Ascending aorta (tissue), 2 donors: ENCODE measurements at regions not wholly inside any gene's neighbourhood (a gene's known extent, or its start where the extent isn't known, plus 50 kb on each side); places are given as distances from the start of the nearest gene placed in this dataset.

Experiments used
- DNase-seq, 2 donors: peaks; one replicate each; pipeline ENCODE4 v3.0.0-alpha.2; 2019; ENCODE audit warnings: low spot score in 2 of 2
- H3K27ac ChIP-seq, 2 donors: fragments of 200-600 bp; sonication (generic); one replicate each; pipeline ENCODE4 v1.5.1; 2016 to 2017; ENCODE audit warnings: mild to moderate bottlenecking in 1 of 2
- H3K27me3 ChIP-seq: fragments of 200-600 bp; sonication (generic); one replicate; pipeline ENCODE4 v1.5.1; 2017
- H3K36me3 ChIP-seq, 2 donors: fragments of 200-600 bp; sonication (generic); one replicate each; pipeline ENCODE4 v1.5.1; 2016
- H3K4me1 ChIP-seq, 2 donors: fragments of 200-600 bp; sonication (generic); one replicate each; pipeline ENCODE4 v1.5.1; 2016 to 2017; ENCODE audit warnings: mild to moderate bottlenecking in 1 of 2
- H3K4me3 ChIP-seq, 2 donors: fragments of 200-600 bp; sonication (generic); one replicate each; pipeline ENCODE4 v1.5.1; 2016 to 2017; ENCODE audit warnings: mild to moderate bottlenecking in 1 of 2
- H3K9me3 ChIP-seq, 2 donors: fragments of 200-600 bp; sonication (generic); one replicate each; pipeline ENCODE4 v1.5.1; 2016
- intact Hi-C: fragments of 100-400 bp; cut with DNase I; formaldehyde crosslinking; loops from one replicate; pipeline ENCODE4 v1.15.1; 2023
- TF ChIP-seq, protein P1 (sequence below), 3 experiments: fragments of 200-600 bp in 2 of 3; fragments of 450-650 bp in 1 of 3; sonication (generic) in 2 of 3; IDR thresholded peaks; one replicate each; pipeline ENCODE4 v1.5.1; 2016 to 2019; ENCODE audit warnings: antibody characterized with exemption in 3 of 3, mild to moderate bottlenecking in 1 of 3, moderate library complexity in 1 of 3

DNA sequence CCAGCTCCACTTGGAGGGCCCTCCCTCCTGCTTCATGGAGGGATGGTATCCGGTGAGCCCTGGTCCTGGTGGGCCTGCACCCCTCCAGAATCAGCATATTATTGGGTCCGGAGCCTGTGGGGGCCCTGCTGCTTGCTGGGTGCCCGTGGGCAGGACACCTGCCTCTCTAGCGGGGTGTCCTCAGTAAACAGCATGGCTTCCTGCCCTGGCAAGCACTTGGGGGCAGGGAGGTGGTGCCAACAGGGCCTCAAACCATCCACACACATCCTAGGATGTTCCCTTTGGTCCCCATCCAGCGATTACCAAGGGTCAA is 108.3 kb downstream of the CTTN start:
- no peaks in the 10 kb centered on the region for H3K36me3 ChIP-seq
- H3K4me3 ChIP-seq = no peak overlapping the region
- DNase-seq = no peak
- intact Hi-C loops = no loop called here
- H3K27me3 ChIP-seq = no peaks in the 10 kb centered on the region
- no peak overlapping the region for H3K27ac ChIP-seq
- TF ChIP-seq, protein P1, sequence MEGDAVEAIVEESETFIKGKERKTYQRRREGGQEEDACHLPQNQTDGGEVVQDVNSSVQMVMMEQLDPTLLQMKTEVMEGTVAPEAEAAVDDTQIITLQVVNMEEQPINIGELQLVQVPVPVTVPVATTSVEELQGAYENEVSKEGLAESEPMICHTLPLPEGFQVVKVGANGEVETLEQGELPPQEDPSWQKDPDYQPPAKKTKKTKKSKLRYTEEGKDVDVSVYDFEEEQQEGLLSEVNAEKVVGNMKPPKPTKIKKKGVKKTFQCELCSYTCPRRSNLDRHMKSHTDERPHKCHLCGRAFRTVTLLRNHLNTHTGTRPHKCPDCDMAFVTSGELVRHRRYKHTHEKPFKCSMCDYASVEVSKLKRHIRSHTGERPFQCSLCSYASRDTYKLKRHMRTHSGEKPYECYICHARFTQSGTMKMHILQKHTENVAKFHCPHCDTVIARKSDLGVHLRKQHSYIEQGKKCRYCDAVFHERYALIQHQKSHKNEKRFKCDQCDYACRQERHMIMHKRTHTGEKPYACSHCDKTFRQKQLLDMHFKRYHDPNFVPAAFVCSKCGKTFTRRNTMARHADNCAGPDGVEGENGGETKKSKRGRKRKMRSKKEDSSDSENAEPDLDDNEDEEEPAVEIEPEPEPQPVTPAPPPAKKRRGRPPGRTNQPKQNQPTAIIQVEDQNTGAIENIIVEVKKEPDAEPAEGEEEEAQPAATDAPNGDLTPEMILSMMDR (IDR thresholded peaks at IDR 0.05) = no peak
- no peaks in the 10 kb centered on the region for H3K9me3 ChIP-seq
- no peaks in the 10 kb centered on the region for H3K4me1 ChIP-seq

DNA sequence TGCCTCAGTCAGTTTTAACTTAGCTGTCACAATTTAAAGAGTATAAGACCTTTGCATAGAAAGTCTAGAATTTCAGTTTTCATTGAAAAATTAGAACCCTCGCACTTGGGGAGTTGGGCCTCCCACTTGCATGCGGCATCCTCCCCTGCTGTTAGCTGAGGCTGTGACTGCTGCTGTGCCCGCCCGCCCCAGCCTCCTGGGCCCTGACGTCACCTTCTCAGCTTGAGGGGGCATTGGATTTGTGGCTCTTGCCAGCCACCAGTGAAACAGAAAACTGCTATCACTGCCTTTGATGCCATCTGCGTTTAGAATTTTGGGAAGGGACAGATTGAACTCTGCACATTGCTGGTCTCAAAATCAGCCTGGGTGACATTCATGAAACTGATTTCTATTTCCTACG is 108.7 kb downstream of the CTTN start:
- intact Hi-C loops = no loop called here

DNA sequence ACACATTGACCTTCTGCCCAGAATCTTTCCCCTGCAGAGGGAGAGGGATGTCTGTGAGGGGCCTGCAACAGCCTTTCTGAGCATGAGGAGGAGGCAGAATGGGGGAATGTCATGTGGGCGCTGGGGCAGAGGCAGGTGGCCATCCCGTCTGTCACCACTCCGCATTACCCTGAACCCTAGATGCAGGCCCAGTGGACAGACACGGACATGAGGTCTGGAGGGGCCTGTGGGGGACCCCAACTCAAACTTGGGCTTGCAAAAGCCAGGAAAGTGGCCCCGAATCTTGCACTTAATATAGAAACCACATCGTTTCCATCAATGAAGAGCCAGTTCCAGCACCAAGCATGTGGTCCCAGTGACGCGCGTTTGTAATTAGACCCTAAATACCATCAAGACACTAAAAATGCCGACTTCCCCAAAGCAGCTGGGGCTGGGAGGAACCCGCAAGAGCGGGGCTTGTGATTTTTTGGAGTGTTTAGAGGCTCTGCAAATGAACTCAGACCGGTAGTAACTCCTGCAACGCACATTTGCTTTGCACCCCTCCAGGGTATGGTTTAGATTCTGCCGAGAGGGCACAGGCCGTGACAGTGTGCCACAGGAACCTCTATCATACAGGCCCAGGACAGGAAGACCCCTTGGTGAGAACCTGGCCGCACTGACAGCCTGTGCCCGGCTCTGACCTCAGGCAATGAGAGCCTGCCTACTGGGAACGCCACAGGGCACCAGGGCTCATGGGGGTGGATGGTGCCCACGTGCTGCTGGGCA is 109.3 kb downstream of the CTTN start:
- no peak for DNase-seq
- Histone ChIP-seq H3K4me3 (no peak overlapping the region), H3K9me3 (peaks cover 0 to 6% of the 10 kb centered on the region in 2 donors), H3K27ac (no peak overlapping the region), H3K4me1 (no peaks in the 10 kb centered on the region), H3K27me3 (no peaks in the 10 kb centered on the region), H3K36me3 (no peaks in the 10 kb centered on the region)
- intact Hi-C loops = no loop called here
- TF ChIP-seq, protein P1 (IDR thresholded peaks at IDR 0.05) = no peak

More for the DNA sequence above, 108.7 kb downstream of the CTTN start:
- H3K4me1 ChIP-seq = no peaks in the 10 kb centered on the region
- H3K27ac ChIP-seq = no peak overlapping the region
- H3K9me3 ChIP-seq = peaks cover 0 to 2% of the 10 kb centered on the region in 2 donors
- no peak for DNase-seq
- H3K36me3 ChIP-seq = no peaks in the 10 kb centered on the region
- no peak overlapping the region for H3K4me3 ChIP-seq
- TF ChIP-seq, protein P1 (IDR thresholded peaks at IDR 0.05) = no peak
- no peaks in the 10 kb centered on the region for H3K27me3 ChIP-seq

DNA sequence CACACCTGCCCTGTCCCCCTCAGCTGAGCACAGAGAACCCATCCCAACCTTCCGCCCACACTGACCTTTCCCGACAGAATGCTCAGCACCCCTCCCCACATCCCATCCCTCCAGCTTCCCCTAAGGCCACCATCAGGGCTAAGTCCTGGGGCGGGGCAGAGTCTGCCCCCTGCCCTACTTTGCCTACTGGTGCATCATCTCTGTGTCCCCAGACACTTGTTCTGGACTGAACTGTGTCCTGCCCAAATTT is 109.8 kb downstream of the CTTN start:
- no peak for DNase-seq
- TF ChIP-seq, protein P1 (IDR thresholded peaks at IDR 0.05) = no peak

DNA sequence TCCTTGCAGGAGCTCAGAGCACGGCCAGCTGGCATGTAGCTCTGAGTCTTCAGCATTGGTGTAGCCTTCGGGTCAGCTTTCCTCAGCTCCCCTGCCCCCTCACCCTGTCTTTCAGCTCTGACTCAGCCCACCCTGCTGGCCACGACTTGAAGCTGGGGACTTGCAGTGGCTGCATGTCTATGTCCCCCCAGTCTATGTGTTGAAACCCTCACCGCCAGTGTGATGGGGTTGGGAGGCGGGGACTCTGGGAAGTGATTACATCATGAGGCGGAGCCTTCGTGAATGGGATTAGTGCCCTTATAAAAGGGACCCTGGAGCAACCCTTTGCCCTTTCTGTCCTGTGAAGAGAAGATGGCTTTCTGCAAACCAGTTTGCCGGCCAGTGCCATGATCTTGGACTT is 111.1 kb downstream of the CTTN start:
- H3K9me3 ChIP-seq = peaks cover 0 to 17% of the 10 kb centered on the region in 2 donors
- no peak overlapping the region for H3K27ac ChIP-seq
- TF ChIP-seq, protein P1 (IDR thresholded peaks at IDR 0.05) = no peak
- intact Hi-C loops = no loop called here
- no peaks in the 10 kb centered on the region for H3K27me3 ChIP-seq
- H3K36me3 ChIP-seq = no peaks in the 10 kb centered on the region
- DNase-seq = no peak
- H3K4me3 ChIP-seq = no peak overlapping the region
- no peaks in the 10 kb centered on the region for H3K4me1 ChIP-seq

More for the DNA sequence above, 109.8 kb downstream of the CTTN start:
- peaks cover 0 to 11% of the 10 kb centered on the region in 2 donors for H3K9me3 ChIP-seq
- no peak overlapping the region for H3K4me3 ChIP-seq
- H3K27me3 ChIP-seq = no peaks in the 10 kb centered on the region
- H3K36me3 ChIP-seq = no peaks in the 10 kb centered on the region
- no peaks in the 10 kb centered on the region for H3K4me1 ChIP-seq
- intact Hi-C loops = no loop called here
- H3K27ac ChIP-seq = no peak overlapping the region

DNA sequence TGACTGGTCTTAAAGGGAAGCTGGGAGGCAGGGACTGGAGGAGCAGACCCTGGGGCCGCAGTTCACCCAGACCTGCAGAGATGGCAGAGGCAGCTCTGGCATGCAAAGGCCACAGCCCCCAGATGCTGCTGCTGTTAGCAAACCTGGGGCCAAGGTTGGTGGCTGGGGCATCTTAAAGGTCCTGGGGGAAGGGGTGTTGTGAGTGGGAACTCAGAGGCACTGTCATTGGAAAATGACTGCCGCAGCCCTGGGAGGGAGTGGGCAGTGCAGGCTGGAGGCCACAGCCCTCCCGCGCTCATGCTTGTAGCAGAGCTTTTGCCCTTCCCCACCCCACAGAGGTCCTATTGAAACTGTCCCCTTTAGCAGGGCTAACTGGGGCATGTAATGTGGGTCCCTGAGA is 111.8 kb downstream of the CTTN start:
- Histone ChIP-seq H3K4me1 (no peaks in the 10 kb centered on the region), H3K4me3 (no peak overlapping the region), H3K27ac (no peak overlapping the region), H3K36me3 (no peaks in the 10 kb centered on the region), H3K9me3 (peaks cover 0 to 17% of the 10 kb centered on the region in 2 donors), H3K27me3 (no peaks in the 10 kb centered on the region)
- intact Hi-C loops = no loop called here
- TF ChIP-seq, protein P1 (IDR thresholded peaks at IDR 0.05) = no peak
- DNase-seq = no peak
